Uterus (tissue), 3 donors: ENCODE measurements at regions not wholly inside any gene's neighbourhood (a gene's known extent, or its start where the extent isn't known, plus 50 kb on each side); places are given as distances from the start of the nearest gene placed in this dataset.

Experiments used
- DNase-seq, 2 donors: peaks; one replicate each; pipeline ENCODE4 v3.0.0-alpha.2; 2019 to 2020
- H3K27ac ChIP-seq, 2 donors: fragments of 200-600 bp; sonication (generic); 1 replicate in 1 of 2; 2 replicates in 1 of 2; pipeline ENCODE4 v1.5.1; 2016 to 2018
- H3K27me3 ChIP-seq, 2 donors: fragments of 200-600 bp; sonication (generic); one replicate each; pipeline ENCODE4 v1.5.1; 2018 to 2019; ENCODE audit warnings: control low read depth in 1 of 2
- H3K36me3 ChIP-seq, 2 donors: fragments of 200-600 bp; sonication (generic); one replicate each; pipeline ENCODE4 v1.5.1; 2019; ENCODE audit warnings: control low read depth in 1 of 2
- H3K4me1 ChIP-seq, 2 donors: fragments of 200-600 bp; sonication (generic); one replicate each; pipeline ENCODE4 v1.5.1; 2018 to 2019; ENCODE audit warnings: control low read depth in 1 of 2
- H3K4me3 ChIP-seq, 2 donors: fragments of 200-600 bp; sonication (generic); 1 replicate in 1 of 2; 2 replicates in 1 of 2; pipeline ENCODE4 v1.5.1; 2018 to 2019; ENCODE audit warnings: mild to moderate bottlenecking in 1 of 2
- H3K9me3 ChIP-seq, 2 donors: fragments of 200-600 bp; sonication (generic); one replicate each; pipeline ENCODE4 v1.5.1; 2019; ENCODE audit warnings: control low read depth in 1 of 2
- CTCF ChIP-seq, 4 experiments: fragments of 200-600 bp in 2 of 4; fragments of 450-650 bp in 2 of 4; sonication (generic) in 2 of 4; IDR thresholded peaks; one replicate each; pipeline ENCODE4 v1.5.1; 2016 to 2019; ENCODE audit warnings: antibody characterized with exemption in 4 of 4, mild to moderate bottlenecking in 2 of 4, moderate library complexity in 1 of 4
- POLR2A ChIP-seq, 2 donors: fragments of 450-650 bp; IDR thresholded peaks; one replicate each; pipeline ENCODE4 v1.6.1; 2016; ENCODE audit warnings: antibody characterized with exemption in 2 of 2, mild to moderate bottlenecking in 1 of 2, moderate library complexity in 1 of 2
- intact Hi-C: fragments of 100-400 bp; cut with DNase I; formaldehyde crosslinking; loops from one replicate; pipeline ENCODE4 v1.15.1; 2023; ENCODE audit warnings: low total_unique reads
- donor health status: DM: yes; HTN: yes; CAD: no.

DNA sequence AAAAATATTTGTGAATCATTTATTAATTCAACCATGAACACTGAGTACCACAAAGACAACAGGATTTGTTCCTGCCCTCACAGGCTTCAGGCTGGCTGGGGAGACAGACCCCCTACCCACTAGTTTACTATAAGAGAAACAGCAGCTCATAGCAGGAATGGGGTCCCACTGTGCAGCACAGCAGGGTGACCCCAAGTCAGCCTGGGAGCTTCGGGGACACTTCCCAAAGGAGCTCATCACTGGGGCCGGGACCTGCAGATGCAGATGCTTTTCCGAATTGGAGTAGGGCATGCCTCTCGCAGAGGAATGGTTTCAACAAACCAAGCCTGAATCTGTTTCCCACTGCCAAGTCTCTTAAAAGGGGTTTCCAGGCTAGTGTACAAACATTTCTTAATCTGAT is 176.2 kb upstream of the PWP1 start:
- H3K36me3 ChIP-seq: no peaks in the 10 kb centered on the region
- TF ChIP-seq CTCF (IDR thresholded peaks at IDR 0.05) (no peak), POLR2A (IDR thresholded peaks at IDR 0.05) (no peak)
- H3K27ac ChIP-seq: no peak overlapping the region
- no peaks in the 10 kb centered on the region for H3K9me3 ChIP-seq
- no peak overlapping the region for H3K4me3 ChIP-seq
- DNase-seq: no peak
- no peaks in the 10 kb centered on the region for H3K4me1 ChIP-seq
- no peaks in the 10 kb centered on the region for H3K27me3 ChIP-seq
- intact Hi-C loops: no loop called here

- intact Hi-C loops: no loop called here
- Histone ChIP-seq H3K27me3 (no peaks in the 10 kb centered on the region), H3K36me3 (no peaks in the 10 kb centered on the region), H3K27ac (no peak overlapping the region), H3K4me3 (no peak overlapping the region), H3K9me3 (no peaks in the 10 kb centered on the region), H3K4me1 (no peaks in the 10 kb centered on the region)
- TF ChIP-seq POLR2A (IDR thresholded peaks at IDR 0.05) (no peak), CTCF (IDR thresholded peaks at IDR 0.05) (no peak)
- no peak for DNase-seq
These were observed 175.4 kb upstream of the PWP1 start for GRCh38 chr12:107510211-107510610.

DNA sequence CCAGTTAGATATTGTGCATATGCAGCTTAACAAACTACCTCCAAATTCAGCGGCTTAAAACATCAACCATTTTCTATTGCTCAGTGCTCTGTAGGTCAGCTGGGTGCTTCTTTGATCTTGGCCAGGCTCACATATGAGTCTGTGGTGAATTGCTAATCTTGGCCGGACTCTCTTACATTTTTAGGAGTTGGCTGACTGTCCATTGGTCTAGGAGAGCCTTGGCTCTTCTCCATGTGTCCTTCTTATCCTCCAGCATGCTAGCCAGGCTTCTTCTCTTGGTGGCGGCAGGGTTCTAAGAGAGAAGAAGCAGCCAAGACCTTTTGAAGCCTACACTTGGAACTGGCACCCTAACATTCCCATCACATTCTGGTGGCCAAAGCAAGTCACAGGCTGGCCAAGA is 174.3 kb upstream of the PWP1 start:
- Histone ChIP-seq H3K4me3 (no peak overlapping the region), H3K4me1 (no peaks in the 10 kb centered on the region), H3K27me3 (no peaks in the 10 kb centered on the region), H3K36me3 (no peaks in the 10 kb centered on the region), H3K9me3 (no peaks in the 10 kb centered on the region), H3K27ac (no peak overlapping the region)
- no peak for DNase-seq
- TF ChIP-seq CTCF (IDR thresholded peaks at IDR 0.05) (no peak), POLR2A (IDR thresholded peaks at IDR 0.05) (no peak)
- intact Hi-C loops: no loop called here

- DNase-seq: no peak
- intact Hi-C loops: no loop called here
These were observed 173.2 kb upstream of the PWP1 start for GRCh38 chr12:107512391-107512790.

DNA sequence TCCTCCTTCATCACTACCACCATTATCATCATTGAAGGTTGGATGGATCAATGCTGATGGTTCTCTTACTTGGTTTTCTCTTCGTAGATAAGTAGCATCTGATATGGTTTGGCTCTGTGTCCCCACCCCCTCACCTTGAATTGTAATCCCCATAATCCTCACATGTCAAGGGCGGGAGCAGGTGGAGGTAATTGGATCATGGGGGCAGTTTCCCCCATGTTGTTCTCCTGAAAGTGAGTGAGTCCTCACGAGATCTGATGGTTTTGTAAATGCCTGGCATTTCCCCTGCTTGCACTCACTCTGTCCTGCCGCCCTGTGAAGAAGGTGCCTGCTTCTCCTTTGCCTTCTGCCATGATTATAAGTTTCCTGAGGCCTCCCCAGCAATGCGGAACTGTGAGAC is 172.4 kb upstream of the PWP1 start:
- no peaks in the 10 kb centered on the region for H3K4me1 ChIP-seq
- H3K27ac ChIP-seq: no peak overlapping the region
- H3K4me3 ChIP-seq: no peak overlapping the region
- no peak for DNase-seq
- intact Hi-C loops: no loop called here
- H3K9me3 ChIP-seq: no peaks in the 10 kb centered on the region
- no peaks in the 10 kb centered on the region for H3K27me3 ChIP-seq
- TF ChIP-seq POLR2A (IDR thresholded peaks at IDR 0.05) (no peak), CTCF (IDR thresholded peaks at IDR 0.05) (no peak)
- no peaks in the 10 kb centered on the region for H3K36me3 ChIP-seq

More at GRCh38 chr12:107512391-107512790, 173.2 kb upstream of the PWP1 start:
- H3K27me3 ChIP-seq: no peaks in the 10 kb centered on the region
- H3K36me3 ChIP-seq: no peaks in the 10 kb centered on the region
- no peak overlapping the region for H3K27ac ChIP-seq
- H3K9me3 ChIP-seq: no peaks in the 10 kb centered on the region
- no peak for TF ChIP-seq POLR2A (IDR thresholded peaks at IDR 0.05)
- no peak for TF ChIP-seq CTCF (IDR thresholded peaks at IDR 0.05)
- no peaks in the 10 kb centered on the region for H3K4me1 ChIP-seq
- H3K4me3 ChIP-seq: no peak overlapping the region
